DND-41 (cell line): ENCODE measurements at regions not wholly inside any gene's neighbourhood (a gene's known extent, or its start where the extent isn't known, plus 50 kb on each side); places are given as distances from the start of the nearest gene placed in this dataset.
"Not testable (repeated sequence)": the region's sequence is repeated elsewhere in the genome, so short reads cannot be mapped to it uniquely, and the experiment has no call there.

ENCODE experiments used
- ATAC-seq: fragments of 200-7000 bp; cut with Tn5 transposase; 3 replicates; pipeline ENCODE4 v1.9.1; 2021; ENCODE audit warnings: low read depth; ENCODE audit not compliant: insufficient read depth
- DNase-seq: peaks from one replicate; pipeline ENCODE4 v3.0.0-alpha.2; 2020
- H2AFZ ChIP-seq: 2 replicates; pipeline ENCODE4 v1.6.0; 2012; ENCODE audit warnings: low read depth, low read length
- H3K27ac ChIP-seq: 2 replicates; pipeline ENCODE4 v1.5.1; 2012; ENCODE audit warnings: low read length, inconsistent platforms
- H3K27me3 ChIP-seq: fragments of 200-600 bp; sonication (generic); 2 replicates; pipeline ENCODE4 v1.6.0; 2012; ENCODE audit warnings: low read length, mild to moderate bottlenecking, inconsistent platforms; ENCODE audit not compliant: insufficient read depth, poor library complexity
- H3K36me3 ChIP-seq: 2 replicates; pipeline ENCODE4 v1.5.1; 2012; ENCODE audit warnings: low read length, inconsistent platforms; ENCODE audit not compliant: insufficient read depth
- H3K4me1 ChIP-seq: 2 replicates; pipeline ENCODE4 v1.5.1; 2012; ENCODE audit warnings: mild to moderate bottlenecking, low read length; ENCODE audit not compliant: insufficient read depth
- H3K4me2 ChIP-seq: 2 replicates; pipeline ENCODE4 v1.6.0; 2012; ENCODE audit warnings: mild to moderate bottlenecking, moderate library complexity, low read length, inconsistent platforms; ENCODE audit not compliant: insufficient read depth
- H3K4me3 ChIP-seq, 2 experiments: fragments of 200-600 bp in 1 of 2; shearing (Covaris generic) in 1 of 2; 2 replicates each; pipeline ENCODE4 v1.5.1; 2012 to 2016; ENCODE audit warnings: inconsistent platforms in 2 of 2, low read length in 2 of 2, mild to moderate bottlenecking in 2 of 2, low read depth in 1 of 2, moderate library complexity in 1 of 2
- H3K79me2 ChIP-seq: 2 replicates; pipeline ENCODE4 v1.6.0; 2012; ENCODE audit warnings: low read length, inconsistent platforms; ENCODE audit not compliant: insufficient read depth
- H3K9ac ChIP-seq: 2 replicates; pipeline ENCODE4 v1.6.0; 2012; ENCODE audit warnings: low read depth, mild to moderate bottlenecking, inconsistent platforms, low read length, moderate library complexity
- H3K9me3 ChIP-seq: 2 replicates; pipeline ENCODE4 v1.5.1; 2012; ENCODE audit warnings: low read length, moderate library complexity, mild to moderate bottlenecking, inconsistent platforms; ENCODE audit not compliant: insufficient read depth, severe bottlenecking
- H4K20me1 ChIP-seq: 2 replicates; pipeline ENCODE4 v1.6.0; 2012; ENCODE audit warnings: low read length; ENCODE audit not compliant: insufficient read depth
- EZH2 ChIP-seq: IDR thresholded peaks from 3 replicates; pipeline ENCODE4 v1.6.1; 2012; ENCODE audit warnings: borderline replicate concordance, low read depth, mild to moderate bottlenecking, moderate library complexity, low read length, inconsistent platforms; ENCODE audit not compliant: severe bottlenecking
- TF ChIP-seq, protein P1 (sequence below): IDR thresholded peaks from 2 replicates; pipeline ENCODE4 v1.5.1; 2012; ENCODE audit warnings: borderline replicate concordance, low read length, moderate library complexity, mild to moderate bottlenecking; ENCODE audit not compliant: poor library complexity, severe bottlenecking; ENCODE audit errors: extremely low read depth

DNA sequence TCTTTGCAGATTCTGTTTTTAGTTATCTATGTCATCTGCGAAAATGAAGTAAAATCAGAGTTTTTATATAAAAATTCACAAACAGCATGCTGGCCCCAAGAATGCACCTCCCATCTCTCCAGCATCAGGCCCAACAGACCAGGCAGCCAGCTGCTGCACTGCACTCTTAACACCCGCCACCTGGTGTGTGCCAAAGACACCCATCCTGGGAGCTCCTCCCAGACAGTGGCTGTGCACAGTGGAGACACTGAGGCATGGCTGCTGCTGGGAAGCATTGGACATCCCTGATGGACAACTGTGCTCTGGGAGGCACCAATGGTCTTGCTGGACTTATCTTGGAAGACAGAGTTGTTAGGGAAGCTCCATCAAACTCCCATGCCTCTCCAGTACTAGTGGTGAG is 817.2 kb downstream of the TMEM121 start:
- Histone ChIP-seq H3K4me2 (no peak overlapping the region), H3K36me3 (peaks cover 29% of the 10 kb centered on the region), H3K9me3 (no peaks in the 10 kb centered on the region), H3K4me1 (peaks cover 25% of the 10 kb centered on the region), H3K27ac (peak overlapping the region; percentile 42), H3K27me3 (no peaks in the 10 kb centered on the region), H2AFZ (no peak overlapping the region), H3K79me2 (peaks cover 14% of the 10 kb centered on the region), H3K4me3 (no peak overlapping the region), H4K20me1 (no peaks in the 10 kb centered on the region), H3K9ac (no peak overlapping the region)
- TF ChIP-seq, protein P1, sequence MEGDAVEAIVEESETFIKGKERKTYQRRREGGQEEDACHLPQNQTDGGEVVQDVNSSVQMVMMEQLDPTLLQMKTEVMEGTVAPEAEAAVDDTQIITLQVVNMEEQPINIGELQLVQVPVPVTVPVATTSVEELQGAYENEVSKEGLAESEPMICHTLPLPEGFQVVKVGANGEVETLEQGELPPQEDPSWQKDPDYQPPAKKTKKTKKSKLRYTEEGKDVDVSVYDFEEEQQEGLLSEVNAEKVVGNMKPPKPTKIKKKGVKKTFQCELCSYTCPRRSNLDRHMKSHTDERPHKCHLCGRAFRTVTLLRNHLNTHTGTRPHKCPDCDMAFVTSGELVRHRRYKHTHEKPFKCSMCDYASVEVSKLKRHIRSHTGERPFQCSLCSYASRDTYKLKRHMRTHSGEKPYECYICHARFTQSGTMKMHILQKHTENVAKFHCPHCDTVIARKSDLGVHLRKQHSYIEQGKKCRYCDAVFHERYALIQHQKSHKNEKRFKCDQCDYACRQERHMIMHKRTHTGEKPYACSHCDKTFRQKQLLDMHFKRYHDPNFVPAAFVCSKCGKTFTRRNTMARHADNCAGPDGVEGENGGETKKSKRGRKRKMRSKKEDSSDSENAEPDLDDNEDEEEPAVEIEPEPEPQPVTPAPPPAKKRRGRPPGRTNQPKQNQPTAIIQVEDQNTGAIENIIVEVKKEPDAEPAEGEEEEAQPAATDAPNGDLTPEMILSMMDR: no peak
- TF ChIP-seq EZH2: no peak
- DNase-seq (peak; percentile 65), ATAC-seq (peak; percentile 46)

DNA sequence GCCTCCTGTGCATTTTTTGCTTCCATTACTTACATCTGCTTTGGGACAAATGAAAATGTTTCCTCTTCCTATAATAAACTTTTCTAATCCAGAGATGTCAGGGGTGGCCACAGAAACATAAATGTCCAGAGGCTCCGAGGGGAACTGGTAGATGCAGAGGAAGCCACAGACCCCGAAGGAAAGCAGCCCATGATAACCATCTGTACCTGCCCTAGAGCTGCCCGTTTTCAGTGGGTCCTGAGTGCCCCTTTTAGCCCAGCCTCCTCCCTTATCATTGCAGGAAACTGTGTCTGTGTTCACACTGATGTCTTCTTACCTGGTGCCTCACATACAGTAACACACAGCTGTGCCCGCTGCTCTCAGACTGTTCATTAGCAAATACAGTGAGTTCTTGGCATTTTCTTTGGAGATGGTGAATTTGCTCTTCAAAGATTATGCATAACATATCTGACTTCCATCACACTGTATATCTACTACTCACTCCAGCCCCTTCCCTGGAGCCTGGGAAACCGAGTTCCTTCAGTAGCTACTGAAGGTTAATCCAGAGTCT is 817.8 kb downstream of the TMEM121 start:
- Histone ChIP-seq H3K79me2 (peaks cover 15% of the 10 kb centered on the region), H3K27ac (peak overlapping the region; percentile 42; the same call in 1 of the 2 replicates), H3K4me1 (peaks cover 30% of the 10 kb centered on the region), H3K36me3 (peaks cover 29% of the 10 kb centered on the region)
- H3K27me3 ChIP-seq, H3K9ac ChIP-seq, H2AFZ ChIP-seq, H3K9me3 ChIP-seq, H3K4me3 ChIP-seq, H4K20me1 ChIP-seq, DNase-seq, H3K4me2 ChIP-seq: not testable (repeated sequence)
- peak; percentile 15; the same call in 1 of the 3 replicates for ATAC-seq

DNA sequence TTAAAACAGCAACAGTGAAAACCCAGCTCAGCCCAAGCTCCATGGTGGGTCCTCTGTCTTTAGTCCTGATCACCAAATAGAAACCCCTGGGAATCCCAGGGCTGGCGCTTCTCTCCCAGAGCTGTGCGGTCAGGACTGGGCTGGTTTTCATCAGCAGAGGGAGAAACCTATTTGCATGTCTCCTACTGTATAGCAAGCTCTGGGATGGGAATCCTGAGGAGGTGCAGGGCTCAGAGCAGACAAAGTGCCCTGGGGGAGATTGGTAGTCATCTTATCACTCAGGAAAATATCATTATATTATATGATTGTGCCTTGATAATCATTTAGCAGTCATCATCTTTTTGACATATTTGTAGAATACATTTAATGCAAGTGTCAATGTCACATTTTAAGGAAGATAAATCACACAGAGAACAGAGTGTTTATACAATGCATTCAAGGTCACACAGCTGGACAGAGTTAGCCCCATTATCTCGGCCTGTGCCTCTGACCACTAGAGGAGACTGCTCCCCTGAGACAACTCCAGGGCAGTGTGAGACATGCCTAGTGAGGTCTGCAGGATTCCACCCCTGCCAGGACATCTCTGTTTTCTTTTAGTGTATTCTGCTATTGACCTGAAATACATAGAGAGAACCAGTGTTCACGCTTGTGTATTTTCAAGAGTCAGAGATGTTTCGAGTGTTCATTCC is 818.6 kb downstream of the TMEM121 start:
- not testable (repeated sequence) for H3K4me3 ChIP-seq, H4K20me1 ChIP-seq, H3K4me2 ChIP-seq, H3K27me3 ChIP-seq, ATAC-seq, DNase-seq, H3K9ac ChIP-seq, H2AFZ ChIP-seq, H3K9me3 ChIP-seq
- H3K36me3 ChIP-seq: peaks cover 29% of the 10 kb centered on the region
- peak overlapping the region; percentile 45; the same call in 1 of the 2 replicates for H3K27ac ChIP-seq
- H3K4me1 ChIP-seq: peaks cover 38% of the 10 kb centered on the region
- H3K79me2 ChIP-seq: peaks cover 15% of the 10 kb centered on the region

DNA sequence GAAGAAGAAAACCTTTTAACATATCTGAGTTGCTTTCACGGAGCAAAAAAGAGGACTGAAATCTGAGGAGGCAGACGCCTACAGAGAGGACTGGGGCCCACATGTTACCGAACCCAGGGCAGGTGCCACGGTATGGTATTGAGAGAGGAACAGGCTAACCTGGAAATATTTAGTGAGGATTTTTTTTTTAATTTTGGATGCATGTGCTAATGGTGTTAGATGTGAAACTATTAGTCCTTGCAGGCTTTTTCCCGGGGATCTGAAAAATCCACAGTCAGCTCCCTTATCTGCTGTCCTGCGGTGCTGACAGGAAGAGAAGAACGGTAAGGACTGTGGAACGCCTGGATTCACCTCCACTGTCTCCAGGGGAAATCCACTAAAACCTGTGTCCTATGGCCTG is 819.7 kb downstream of the TMEM121 start:
- TF ChIP-seq, protein P1: no peak
- TF ChIP-seq EZH2: no peak
- no peak overlapping the region for H3K4me2 ChIP-seq
- ATAC-seq (no peak), DNase-seq (no peak)
- no peaks in the 10 kb centered on the region for H3K9me3 ChIP-seq
- H3K36me3 ChIP-seq: peaks cover 29% of the 10 kb centered on the region
- H3K79me2 ChIP-seq: peaks cover 15% of the 10 kb centered on the region
- no peak overlapping the region for H2AFZ ChIP-seq
- H4K20me1 ChIP-seq: no peaks in the 10 kb centered on the region
- no peaks in the 10 kb centered on the region for H3K27me3 ChIP-seq
- H3K4me1 ChIP-seq: peaks cover 50% of the 10 kb centered on the region
- peak overlapping the region; percentile 93 for H3K27ac ChIP-seq
- H3K9ac ChIP-seq: no peak overlapping the region
- no peak overlapping the region for H3K4me3 ChIP-seq
